ENCODE measurements at regions not wholly inside any gene's neighbourhood (a gene's known extent, or its start where the extent isn't known, plus 50 kb on each side); places are given as distances from the start of the nearest gene placed in this dataset.

- H3K27ac ChIP-seq, result no peak overlapping the region
- TF ChIP-seq ZFX (IDR thresholded peaks at IDR 0.05; ENCODE audit: borderline replicate concordance), result no peak
- no peak for TF ChIP-seq CTCF (IDR thresholded peaks at IDR 0.05)
These were observed 62.8 kb upstream of the WASF3 start for GRCh38 chr13:26494571-26495195.

- H3K27ac ChIP-seq, result no peak overlapping the region
- TF ChIP-seq CTCF (IDR thresholded peaks at IDR 0.05) (no peak), ZFX (IDR thresholded peaks at IDR 0.05; ENCODE audit: borderline replicate concordance) (no peak)
These were observed 61.7 kb upstream of the WASF3 start for GRCh38 chr13:26495750-26496149.

GRCh38 chr13:26497968-26498511, 59.4 kb upstream of the WASF3 start:
- H3K27ac ChIP-seq, result no peak overlapping the region
- no peak for TF ChIP-seq ZFX (IDR thresholded peaks at IDR 0.05; ENCODE audit: borderline replicate concordance)
- no peak for TF ChIP-seq CTCF (IDR thresholded peaks at IDR 0.05)

GRCh38 chr13:26498656-26499601, 58.6 kb upstream of the WASF3 start:
- TF ChIP-seq CTCF (IDR thresholded peaks at IDR 0.05), result 0 out of 2 replicates have a peak, but pooled peaks have one; percentile 12
- no peak for TF ChIP-seq ZFX (IDR thresholded peaks at IDR 0.05; ENCODE audit: borderline replicate concordance)
- H3K27ac ChIP-seq, result no peak overlapping the region

GRCh38 chr13:26500618-26501320, 56.7 kb upstream of the WASF3 start:
- TF ChIP-seq CTCF (IDR thresholded peaks at IDR 0.05), result no peak
- no peak for TF ChIP-seq ZFX (IDR thresholded peaks at IDR 0.05; ENCODE audit: borderline replicate concordance)
- no peak overlapping the region for H3K27ac ChIP-seq

GRCh38 chr13:26501641-26502040, 55.8 kb upstream of the WASF3 start:
- TF ChIP-seq ZFX (IDR thresholded peaks at IDR 0.05; ENCODE audit: borderline replicate concordance) (no peak), CTCF (IDR thresholded peaks at IDR 0.05) (no peak)
- H3K27ac ChIP-seq, result no peak overlapping the region

Data from 22Rv1 (cell line).